Ishikawa (cell line): ENCODE measurements at regions not wholly inside any gene's neighbourhood (a gene's known extent, or its start where the extent isn't known, plus 50 kb on each side); places are given as distances from the start of the nearest gene placed in this dataset.

ENCODE experiments used
- CEBPB ChIP-seq: IDR thresholded peaks from 2 replicates; pipeline ENCODE4 v1.6.1; 2012
- EGR1 ChIP-seq: IDR thresholded peaks from 2 replicates; pipeline ENCODE4 v1.6.1; 2012
- EP300 ChIP-seq: IDR thresholded peaks from 2 replicates; pipeline ENCODE4 v1.6.1; 2012; ENCODE audit warnings: borderline replicate concordance
- FOXM1 ChIP-seq: IDR thresholded peaks from 2 replicates; pipeline ENCODE4 v1.6.1; 2012; ENCODE audit warnings: low read depth, borderline replicate concordance
- MAX ChIP-seq: IDR thresholded peaks from 2 replicates; pipeline ENCODE4 v1.6.1; 2012
- RAD21 ChIP-seq: IDR thresholded peaks from 2 replicates; pipeline ENCODE4 v1.6.1; 2012; ENCODE audit warnings: low read depth
- TCF12 ChIP-seq: IDR thresholded peaks from 2 replicates; pipeline ENCODE4 v1.6.1; 2012; ENCODE audit warnings: low read depth
- YY1 ChIP-seq: IDR thresholded peaks from 2 replicates; pipeline ENCODE4 v1.6.1; 2012; ENCODE audit warnings: low read depth
- TF ChIP-seq, protein P1 (sequence below): IDR thresholded peaks from 2 replicates; pipeline ENCODE4 v1.6.1; 2012; ENCODE audit warnings: low read depth, mild to moderate bottlenecking

DNA sequence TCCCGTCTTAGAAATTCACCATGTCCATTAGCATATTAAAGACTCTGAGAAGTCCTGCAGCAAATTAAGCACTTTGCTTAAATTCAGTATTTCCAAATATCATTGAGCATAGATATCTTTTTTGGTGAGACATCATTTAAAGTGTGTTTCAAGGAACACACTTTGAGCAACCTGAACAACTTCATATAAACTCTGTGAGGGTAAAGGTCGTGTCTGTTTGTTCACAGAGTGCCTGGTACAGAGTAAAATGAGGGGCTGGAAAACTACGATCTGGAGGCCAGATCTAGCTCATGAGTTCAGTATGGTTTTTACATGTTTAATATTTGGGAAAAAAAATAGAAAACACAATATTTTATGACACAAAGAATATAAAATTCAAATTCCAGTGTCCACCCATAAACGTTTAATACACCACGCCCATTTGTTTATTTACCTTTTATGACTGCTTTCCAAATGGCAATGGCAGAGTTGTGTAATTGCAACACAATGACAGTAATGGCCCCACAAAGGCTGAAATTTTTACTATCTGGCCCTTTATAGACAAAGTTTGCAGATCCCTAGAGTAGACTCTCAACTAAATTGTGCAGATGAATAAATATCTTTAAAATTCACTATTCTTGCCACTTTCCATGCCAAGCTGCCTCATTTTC is 67.4 kb downstream of the SNTN start:
- TF ChIP-seq MAX (no peak), FOXM1 (no peak), YY1 (no peak), EP300 (no peak), EGR1 (no peak), RAD21 (no peak), CEBPB (no peak), TCF12 (no peak)
- TF ChIP-seq, protein P1, sequence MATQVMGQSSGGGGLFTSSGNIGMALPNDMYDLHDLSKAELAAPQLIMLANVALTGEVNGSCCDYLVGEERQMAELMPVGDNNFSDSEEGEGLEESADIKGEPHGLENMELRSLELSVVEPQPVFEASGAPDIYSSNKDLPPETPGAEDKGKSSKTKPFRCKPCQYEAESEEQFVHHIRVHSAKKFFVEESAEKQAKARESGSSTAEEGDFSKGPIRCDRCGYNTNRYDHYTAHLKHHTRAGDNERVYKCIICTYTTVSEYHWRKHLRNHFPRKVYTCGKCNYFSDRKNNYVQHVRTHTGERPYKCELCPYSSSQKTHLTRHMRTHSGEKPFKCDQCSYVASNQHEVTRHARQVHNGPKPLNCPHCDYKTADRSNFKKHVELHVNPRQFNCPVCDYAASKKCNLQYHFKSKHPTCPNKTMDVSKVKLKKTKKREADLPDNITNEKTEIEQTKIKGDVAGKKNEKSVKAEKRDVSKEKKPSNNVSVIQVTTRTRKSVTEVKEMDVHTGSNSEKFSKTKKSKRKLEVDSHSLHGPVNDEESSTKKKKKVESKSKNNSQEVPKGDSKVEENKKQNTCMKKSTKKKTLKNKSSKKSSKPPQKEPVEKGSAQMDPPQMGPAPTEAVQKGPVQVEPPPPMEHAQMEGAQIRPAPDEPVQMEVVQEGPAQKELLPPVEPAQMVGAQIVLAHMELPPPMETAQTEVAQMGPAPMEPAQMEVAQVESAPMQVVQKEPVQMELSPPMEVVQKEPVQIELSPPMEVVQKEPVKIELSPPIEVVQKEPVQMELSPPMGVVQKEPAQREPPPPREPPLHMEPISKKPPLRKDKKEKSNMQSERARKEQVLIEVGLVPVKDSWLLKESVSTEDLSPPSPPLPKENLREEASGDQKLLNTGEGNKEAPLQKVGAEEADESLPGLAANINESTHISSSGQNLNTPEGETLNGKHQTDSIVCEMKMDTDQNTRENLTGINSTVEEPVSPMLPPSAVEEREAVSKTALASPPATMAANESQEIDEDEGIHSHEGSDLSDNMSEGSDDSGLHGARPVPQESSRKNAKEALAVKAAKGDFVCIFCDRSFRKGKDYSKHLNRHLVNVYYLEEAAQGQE = no peak
